PC-9 (cell line): ENCODE measurements at regions not wholly inside any gene's neighbourhood (a gene's known extent, or its start where the extent isn't known, plus 50 kb on each side); places are given as distances from the start of the nearest gene placed in this dataset.

ENCODE experiments used
- CTCF ChIP-seq: fragments of 200-600 bp; sonication (generic); conservative IDR thresholded peaks from 2 replicates; pipeline ENCODE4 v1.6.1; 2017; ENCODE audit warnings: mixed run types, antibody characterized with exemption, mild to moderate bottlenecking, moderate library complexity
- EZH2 ChIP-seq: fragments of 200-600 bp; sonication (generic); IDR thresholded peaks from 2 replicates; pipeline ENCODE4 v1.8.0; 2017; ENCODE audit warnings: antibody characterized with exemption, low read depth

- TF ChIP-seq CTCF, result no peak
- no peak for TF ChIP-seq EZH2
Observed at GRCh38 chr12:58081488-58081887, 140.1 kb downstream of the ATP23 start.
